Epithelial cell of proximal tubule (primary cell): ENCODE measurements at regions not wholly inside any gene's neighbourhood (a gene's known extent, or its start where the extent isn't known, plus 50 kb on each side); places are given as distances from the start of the nearest gene placed in this dataset.

ENCODE experiments used
- DNase-seq: peaks from one replicate; pipeline ENCODE4 v3.0.0-alpha.2; 2011; ENCODE audit warnings: low read depth
- H3K4me3 ChIP-seq: 2 replicates; pipeline ENCODE4 v1.5.1; 2011; ENCODE audit warnings: low read depth, mild to moderate bottlenecking, low read length
- CTCF ChIP-seq: conservative IDR thresholded peaks from 2 replicates; pipeline ENCODE4 v1.5.1; 2012; ENCODE audit warnings: low read depth, mild to moderate bottlenecking, low read length

DNA sequence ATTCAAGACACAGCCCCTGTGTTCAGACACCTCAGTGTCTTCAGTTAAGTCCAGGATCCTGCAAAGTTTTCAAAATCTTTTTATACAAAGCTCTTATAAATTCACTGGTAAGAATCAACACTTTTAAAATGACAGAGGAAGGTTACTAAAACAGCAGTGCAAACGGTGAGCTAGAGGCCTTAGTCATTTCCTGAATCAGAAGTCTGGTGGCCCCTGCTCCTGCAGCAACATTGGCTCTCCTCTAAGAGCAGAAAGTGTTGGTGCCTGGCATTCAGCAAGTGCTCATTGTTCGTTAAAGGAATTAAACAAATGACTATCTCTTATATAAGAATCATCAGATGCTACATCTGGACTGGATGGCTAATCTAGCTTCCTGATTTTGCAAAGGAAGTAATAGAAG, 282.9 kb downstream of the PTGER3 start:
- H3K4me3 ChIP-seq = no peak overlapping the region
- no peak for DNase-seq
- no peak for TF ChIP-seq CTCF

DNA sequence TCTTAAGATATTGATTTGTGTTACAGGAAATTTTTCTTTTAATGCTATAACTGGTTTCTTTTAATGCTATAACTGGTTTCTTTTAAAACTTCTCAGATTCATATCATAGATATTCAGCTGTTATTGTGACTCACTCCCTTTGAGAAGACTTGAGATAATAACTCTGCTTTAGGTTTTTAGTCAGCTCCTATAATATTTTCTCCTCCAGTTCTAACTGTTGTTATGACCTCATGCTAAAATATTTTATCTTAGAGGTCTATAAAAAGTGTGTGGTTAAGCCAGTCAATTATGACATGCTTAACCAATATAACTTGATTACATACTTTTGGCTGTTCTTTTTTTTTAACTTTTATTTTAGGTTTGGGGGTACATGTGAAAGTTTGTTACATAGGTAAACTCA, 280.2 kb downstream of the PTGER3 start:
- no peak for TF ChIP-seq CTCF
- no peak for DNase-seq
- H3K4me3 ChIP-seq = no peak overlapping the region

DNA sequence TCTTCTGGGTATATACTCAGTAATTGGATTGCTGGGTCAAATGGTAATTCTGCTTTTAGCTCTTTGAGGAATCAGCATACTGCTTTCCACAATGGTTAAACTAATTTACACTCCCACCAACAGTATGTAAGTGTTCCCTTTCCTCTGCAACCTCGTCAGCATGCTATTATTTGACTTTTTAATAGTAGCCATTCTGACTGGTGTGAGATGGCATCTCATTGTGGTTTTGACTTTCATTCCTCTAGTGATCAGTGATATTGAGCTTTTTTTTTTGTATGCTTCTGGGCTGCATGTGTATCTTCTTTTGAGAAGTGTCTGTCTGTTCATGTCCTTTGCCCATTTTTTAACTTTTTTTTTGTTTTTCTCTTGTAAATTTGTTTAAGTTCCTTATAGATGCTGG, 279.4 kb downstream of the PTGER3 start:
- no peak for TF ChIP-seq CTCF
- DNase-seq = no peak
- no peak overlapping the region for H3K4me3 ChIP-seq

DNA sequence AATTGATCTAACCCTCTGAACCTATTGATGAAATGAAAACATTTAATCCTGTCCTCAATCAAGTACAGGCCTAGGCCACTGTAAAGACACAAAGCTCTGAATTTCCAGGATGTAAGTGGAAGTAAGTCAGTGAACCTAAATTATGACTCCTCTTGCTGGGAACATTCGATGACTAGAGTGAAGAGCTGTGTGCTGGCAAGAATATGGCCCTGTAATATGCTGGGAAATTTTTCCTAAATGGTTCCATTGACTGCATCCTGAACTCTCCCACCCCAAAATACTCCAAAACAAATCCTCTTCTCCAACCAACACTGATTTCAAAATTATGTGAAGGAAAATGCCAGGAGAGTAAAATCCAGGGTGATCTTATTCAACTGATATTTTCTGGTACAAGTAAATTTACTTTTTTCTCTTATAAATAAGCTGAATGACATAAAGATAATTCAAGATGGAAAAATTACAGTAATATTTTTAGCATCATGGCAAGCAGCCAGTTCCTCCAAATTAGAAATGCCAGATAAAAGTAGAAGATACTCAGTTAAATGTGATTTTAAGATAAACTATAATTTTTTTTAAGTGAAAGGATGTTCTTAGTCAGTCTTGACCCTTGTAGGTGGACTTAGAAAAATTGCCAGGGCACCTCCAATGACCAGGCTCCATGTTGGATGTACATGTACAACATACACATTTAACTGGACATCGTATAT, 269.4 kb downstream of the PTGER3 start:
- TF ChIP-seq CTCF = no peak
- no peak for DNase-seq
- H3K4me3 ChIP-seq = no peak overlapping the region

DNA sequence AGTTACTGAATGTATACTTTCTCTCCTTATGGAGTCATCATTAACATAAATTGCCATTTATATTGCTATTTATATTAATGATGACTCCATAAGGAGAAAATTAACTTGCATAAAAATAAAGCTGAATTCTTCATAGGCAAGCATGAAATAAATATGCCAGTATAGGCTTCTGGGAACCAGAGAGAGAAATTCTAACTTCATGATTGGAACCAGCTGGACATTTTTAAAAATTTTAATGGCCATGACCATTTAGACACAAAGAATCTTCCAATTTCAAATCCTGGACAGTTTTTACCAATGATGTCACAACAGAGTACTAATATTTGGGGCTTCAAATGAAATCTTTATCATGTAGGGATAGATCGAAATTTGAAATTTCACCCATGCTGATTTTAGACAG, 268.7 kb downstream of the PTGER3 start:
- TF ChIP-seq CTCF = no peak
- DNase-seq = no peak
- no peak overlapping the region for H3K4me3 ChIP-seq

DNA sequence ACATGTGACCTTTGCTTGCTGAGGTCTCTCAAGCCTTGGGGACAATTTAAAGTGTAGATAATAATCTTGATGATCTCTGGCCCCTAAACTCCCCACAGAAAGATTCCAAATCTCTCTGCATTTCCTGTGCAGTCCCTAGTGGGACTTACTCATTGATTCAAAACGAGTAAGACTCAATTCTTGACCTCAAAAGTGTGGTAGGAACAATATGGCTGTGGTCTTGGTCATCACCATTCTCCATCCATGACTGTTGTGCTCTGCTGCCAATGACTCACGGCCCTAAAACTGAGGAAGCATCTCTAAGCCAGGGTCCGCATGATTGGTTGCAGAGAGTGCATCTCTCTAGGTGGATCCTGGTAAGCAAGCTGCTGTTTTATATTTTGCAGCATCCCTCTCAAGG, 268.0 kb downstream of the PTGER3 start:
- no peak overlapping the region for H3K4me3 ChIP-seq
- DNase-seq = no peak
- TF ChIP-seq CTCF = no peak

GRCh38 chr1:70785287-70785686, 262.3 kb downstream of the PTGER3 start:
- DNase-seq = no peak
- TF ChIP-seq CTCF = no peak
- H3K4me3 ChIP-seq = no peak overlapping the region
